ENCODE measurements at regions not wholly inside any gene's neighbourhood (a gene's known extent, or its start where the extent isn't known, plus 50 kb on each side); places are given as distances from the start of the nearest gene placed in this dataset.

GRCh38 chr6:22849921-22850320 is 280.6 kb downstream of the HDGFL1 start:
- no peak overlapping the region for H3K4me3 ChIP-seq (ENCODE audit: low read length)
- no peaks in the 10 kb centered on the region for H3K79me2 ChIP-seq (replicated peaks; ENCODE audit: insufficient read depth, low read length)
- H3K27ac ChIP-seq (ENCODE audit: low read length), result no peak overlapping the region
- no peaks in the 10 kb centered on the region for H3K9me3 ChIP-seq (ENCODE audit: low read length)
- no peak overlapping the region for H2AFZ ChIP-seq (ENCODE audit: low read depth, low read length)
- TF ChIP-seq EP300 (conservative IDR thresholded peaks at IDR 0.05; ENCODE audit: poor library complexity, severe bottlenecking) (no peak), EZH2 (IDR thresholded peaks at IDR 0.05; ENCODE audit: borderline replicate concordance, insufficient read depth, low read length, poor library complexity, severe bottlenecking) (no peak), POLR2AphosphoS5 (IDR thresholded peaks at IDR 0.05) (no peak), TAF1 (IDR thresholded peaks at IDR 0.05; ENCODE audit: low read depth) (no peak), SMC3 (conservative IDR thresholded peaks at IDR 0.05; ENCODE audit: poor library complexity) (no peak), RAD21 (conservative IDR thresholded peaks at IDR 0.05) (no peak), CTCF (IDR thresholded peaks at IDR 0.05; ENCODE audit: poor library complexity, severe bottlenecking) (no peak), REST (IDR thresholded peaks at IDR 0.05; ENCODE audit: borderline replicate concordance) (no peak), MXI1 (conservative IDR thresholded peaks at IDR 0.05; ENCODE audit: poor library complexity, severe bottlenecking) (no peak)
- no peaks in the 10 kb centered on the region for H4K20me1 ChIP-seq (ENCODE audit: insufficient read depth)
- no peaks in the 10 kb centered on the region for H3K9me2 ChIP-seq (ENCODE audit: insufficient read depth, low read length)
- H3K9ac ChIP-seq (ENCODE audit: low read length), result no peak overlapping the region
- no peak overlapping the region for H3K4me2 ChIP-seq (ENCODE audit: low read length)
- no peaks in the 10 kb centered on the region for H3F3A ChIP-seq (ENCODE audit: insufficient read depth, low read length, poor library complexity, severe bottlenecking)
- H3K36me3 ChIP-seq (ENCODE audit: insufficient read depth, low read length), result no peaks in the 10 kb centered on the region
- no peaks in the 10 kb centered on the region for H3K27me3 ChIP-seq (ENCODE audit: insufficient read depth, low read depth, low read length)

GRCh38 chr6:22852101-22852500 is 282.7 kb downstream of the HDGFL1 start:
- H3K27ac ChIP-seq (ENCODE audit: low read length), result no peak overlapping the region
- no peak overlapping the region for H3K4me3 ChIP-seq (ENCODE audit: low read length)
- no peak overlapping the region for H2AFZ ChIP-seq (ENCODE audit: low read depth, low read length)
- H4K20me1 ChIP-seq (ENCODE audit: insufficient read depth), result no peaks in the 10 kb centered on the region
- H3K4me2 ChIP-seq (ENCODE audit: low read length), result no peak overlapping the region
- H3K9ac ChIP-seq (ENCODE audit: low read length), result no peak overlapping the region
- H3K79me2 ChIP-seq (replicated peaks; ENCODE audit: insufficient read depth, low read length), result no peaks in the 10 kb centered on the region
- H3K9me3 ChIP-seq (ENCODE audit: low read length), result no peaks in the 10 kb centered on the region
- TF ChIP-seq TAF1 (IDR thresholded peaks at IDR 0.05; ENCODE audit: low read depth), result no peak
- no peak for TF ChIP-seq CTCF (IDR thresholded peaks at IDR 0.05; ENCODE audit: poor library complexity, severe bottlenecking)
- TF ChIP-seq EZH2 (IDR thresholded peaks at IDR 0.05; ENCODE audit: borderline replicate concordance, insufficient read depth, low read length, poor library complexity, severe bottlenecking), result no peak
- no peak for TF ChIP-seq REST (IDR thresholded peaks at IDR 0.05; ENCODE audit: borderline replicate concordance)
- TF ChIP-seq POLR2AphosphoS5 (IDR thresholded peaks at IDR 0.05), result no peak
- TF ChIP-seq SMC3 (conservative IDR thresholded peaks at IDR 0.05; ENCODE audit: poor library complexity), result no peak
- TF ChIP-seq EP300 (conservative IDR thresholded peaks at IDR 0.05; ENCODE audit: poor library complexity, severe bottlenecking), result no peak
- no peak for TF ChIP-seq MXI1 (conservative IDR thresholded peaks at IDR 0.05; ENCODE audit: poor library complexity, severe bottlenecking)
- TF ChIP-seq RAD21 (conservative IDR thresholded peaks at IDR 0.05), result no peak
- H3K27me3 ChIP-seq (ENCODE audit: insufficient read depth, low read depth, low read length), result no peaks in the 10 kb centered on the region
- no peaks in the 10 kb centered on the region for H3K9me2 ChIP-seq (ENCODE audit: insufficient read depth, low read length)
- no peaks in the 10 kb centered on the region for H3F3A ChIP-seq (ENCODE audit: insufficient read depth, low read length, poor library complexity, severe bottlenecking)
- no peaks in the 10 kb centered on the region for H3K36me3 ChIP-seq (ENCODE audit: insufficient read depth, low read length)

All from neural cell (in vitro differentiated cells).